HG02852 (cell line): ENCODE measurements at regions not wholly inside any gene's neighbourhood (a gene's known extent, or its start where the extent isn't known, plus 50 kb on each side); places are given as distances from the start of the nearest gene placed in this dataset.

Experiments
- ATAC-seq: cut with Tn5 transposase; IDR thresholded peaks from one replicate; pipeline ENCODE4 v1.9.1; 2021; ENCODE audit warnings: mild to moderate bottlenecking, moderate library complexity; ENCODE audit not compliant: unreplicated experiment

- ATAC-seq = no peak
Observed at GRCh38 chr5:74205767-74206578, 434.6 kb downstream of the ENC1 start.

- ATAC-seq = peak; percentile 59
Observed at GRCh38 chr5:74201334-74202081, 439.0 kb downstream of the ENC1 start.

- no peak for ATAC-seq
Observed at GRCh38 chr5:74200560-74200959, 440.0 kb downstream of the ENC1 start.

DNA sequence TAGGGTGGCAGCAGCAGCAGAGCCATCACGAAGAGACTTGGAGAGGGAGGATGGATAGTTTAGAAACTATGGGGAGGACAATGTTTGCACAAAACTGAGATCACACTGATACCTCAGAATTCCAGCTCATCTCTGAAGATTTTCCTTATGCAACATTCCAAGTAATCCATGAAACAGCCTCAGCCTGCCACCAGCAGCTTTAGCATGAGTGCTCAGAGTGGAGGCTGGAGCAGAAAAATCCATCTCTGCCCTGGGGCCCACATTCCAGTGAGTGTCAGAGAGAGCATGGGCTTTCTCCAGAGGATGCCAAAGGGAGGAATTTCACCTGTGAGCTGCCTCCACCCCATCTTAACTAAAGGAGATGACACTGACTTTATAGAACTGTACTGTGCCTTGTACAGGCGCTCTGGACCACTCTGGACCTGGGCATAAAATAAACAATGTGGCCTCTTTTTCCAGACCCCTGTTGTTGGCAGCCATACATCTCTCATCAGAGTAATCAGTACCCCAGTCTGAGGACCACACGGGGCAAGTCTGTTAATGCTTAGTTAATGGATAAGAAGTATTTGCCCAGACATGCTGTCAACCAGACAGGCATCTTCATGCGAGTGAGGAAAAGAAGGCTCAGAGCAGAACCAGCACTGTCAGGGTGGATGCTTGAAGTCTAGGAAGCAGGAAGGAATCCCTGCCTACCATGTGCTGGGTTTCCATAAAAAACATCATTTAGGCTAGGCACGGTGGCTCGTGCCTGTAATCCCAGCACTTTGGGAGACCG, 440.9 kb downstream of the ENC1 start:
- ATAC-seq = no peak

GRCh38 chr5:74199005-74199404, 441.5 kb downstream of the ENC1 start:
- no peak for ATAC-seq

DNA sequence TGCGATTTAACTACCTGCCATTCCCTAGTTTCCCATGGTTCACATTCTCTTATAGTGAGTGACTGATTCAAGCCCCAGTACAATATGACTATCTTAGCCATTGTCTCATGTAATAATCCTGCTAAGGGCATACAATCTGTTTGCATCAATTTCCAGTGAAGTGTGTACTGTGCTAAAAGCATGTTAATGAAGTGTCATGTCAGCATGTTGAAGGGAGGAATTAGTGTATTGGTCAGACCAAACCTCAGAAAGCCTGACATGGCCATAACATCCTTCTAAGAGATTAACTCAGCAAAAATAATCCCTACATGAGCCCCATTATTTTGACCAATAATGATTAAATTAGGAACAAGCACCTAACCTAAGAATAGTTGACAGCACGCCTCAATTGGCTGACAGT, 442.4 kb downstream of the ENC1 start:
- ATAC-seq = no peak

- ATAC-seq = peak; percentile 83
Observed at GRCh38 chr5:74196233-74196632, 444.3 kb downstream of the ENC1 start.

- ATAC-seq = no peak
Observed at GRCh38 chr5:74194196-74194595, 446.3 kb downstream of the ENC1 start.

DNA sequence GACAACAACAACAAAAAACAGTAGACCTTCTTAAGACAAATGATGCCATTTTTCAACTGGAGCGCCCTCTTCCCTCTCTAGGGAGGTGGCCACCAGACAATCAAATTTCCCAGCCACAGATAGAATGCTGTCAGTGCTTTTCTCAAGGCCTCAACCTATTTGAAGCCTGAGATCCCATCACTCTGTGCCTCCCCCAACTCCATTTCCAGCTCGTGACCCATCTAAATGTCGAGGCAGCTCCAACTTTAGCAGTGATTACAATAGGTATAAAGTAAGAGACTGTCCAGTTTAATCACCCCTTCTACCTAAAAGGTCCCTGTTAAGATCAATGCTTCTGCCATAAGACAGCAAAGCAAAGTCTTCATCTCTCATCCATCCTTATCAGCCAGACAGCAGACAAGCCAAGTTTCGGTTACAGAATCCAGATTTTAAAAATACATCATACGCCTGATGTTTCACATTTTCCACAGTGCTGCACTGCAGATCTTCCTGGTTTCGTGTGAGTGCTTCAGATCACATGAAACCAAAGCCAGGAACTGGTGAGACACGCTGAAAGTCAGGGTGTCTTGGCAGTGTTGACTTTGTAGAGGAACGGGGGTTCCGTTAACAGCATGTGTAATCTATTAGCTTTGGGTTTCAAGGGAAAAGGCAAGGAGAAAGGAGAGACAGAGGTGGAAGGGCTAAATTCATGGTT, 447.8 kb downstream of the ENC1 start:
- ATAC-seq = no peak

DNA sequence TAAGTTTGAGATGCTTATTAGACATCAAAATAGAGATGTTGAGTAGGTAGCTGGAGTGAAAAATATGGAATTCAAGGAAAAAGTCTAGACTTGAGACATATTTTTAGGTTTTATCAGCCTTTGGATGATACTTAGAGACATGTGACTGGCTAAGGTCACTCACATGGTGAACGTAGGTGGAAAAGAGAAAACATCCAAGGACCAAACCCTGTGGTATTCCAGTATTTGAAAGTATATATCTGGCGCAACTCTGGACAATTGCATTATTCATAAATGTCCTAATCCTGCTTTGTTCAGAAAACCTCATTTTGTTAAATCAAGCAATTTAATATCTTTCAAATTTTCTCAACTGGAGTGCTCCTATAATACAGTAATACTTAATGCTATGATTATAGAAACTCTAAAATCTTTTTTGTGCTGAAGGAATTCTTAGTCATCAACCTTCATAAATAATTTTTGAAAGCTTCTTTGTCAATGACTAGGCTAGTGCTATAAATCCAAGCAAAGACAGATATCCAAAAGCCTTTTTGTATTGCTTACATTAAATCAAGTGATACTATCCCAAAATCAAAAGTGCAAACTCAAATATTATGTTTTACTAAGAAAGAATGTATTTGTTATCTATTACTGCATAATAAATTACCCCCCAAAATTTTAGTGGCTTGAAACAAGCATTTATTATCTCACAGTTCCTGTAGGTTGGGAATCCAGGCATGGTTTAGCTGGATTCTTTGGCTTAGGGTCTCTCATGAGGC, 452.0 kb downstream of the ENC1 start:
- no peak for ATAC-seq

GRCh38 chr5:74187757-74188156, 452.8 kb downstream of the ENC1 start:
- ATAC-seq = no peak

- ATAC-seq = no peak
Observed at GRCh38 chr5:74186356-74187315, 453.9 kb downstream of the ENC1 start.

DNA sequence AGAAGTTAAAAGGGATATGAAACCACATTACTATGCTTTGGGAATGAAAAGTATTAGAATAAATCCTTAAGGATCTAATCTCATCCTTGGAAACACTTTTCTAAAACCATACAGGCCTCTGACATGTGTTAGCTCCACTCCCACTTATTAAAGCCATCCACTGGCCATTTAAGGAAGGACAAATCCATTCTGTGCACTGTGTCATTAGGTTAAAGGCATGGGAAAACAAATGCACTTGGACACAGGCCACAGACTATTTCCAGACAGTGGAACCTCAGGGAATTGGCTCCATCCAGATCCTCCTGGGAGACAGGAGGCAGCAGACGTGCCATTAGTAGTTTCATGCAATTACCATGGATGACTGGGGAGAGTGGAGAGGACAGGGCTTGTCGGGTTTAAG, 454.9 kb downstream of the ENC1 start:
- ATAC-seq = no peak

GRCh38 chr5:74184649-74185048, 455.9 kb downstream of the ENC1 start:
- no peak for ATAC-seq

GRCh38 chr5:74183041-74183440, 457.5 kb downstream of the ENC1 start:
- ATAC-seq = no peak

DNA sequence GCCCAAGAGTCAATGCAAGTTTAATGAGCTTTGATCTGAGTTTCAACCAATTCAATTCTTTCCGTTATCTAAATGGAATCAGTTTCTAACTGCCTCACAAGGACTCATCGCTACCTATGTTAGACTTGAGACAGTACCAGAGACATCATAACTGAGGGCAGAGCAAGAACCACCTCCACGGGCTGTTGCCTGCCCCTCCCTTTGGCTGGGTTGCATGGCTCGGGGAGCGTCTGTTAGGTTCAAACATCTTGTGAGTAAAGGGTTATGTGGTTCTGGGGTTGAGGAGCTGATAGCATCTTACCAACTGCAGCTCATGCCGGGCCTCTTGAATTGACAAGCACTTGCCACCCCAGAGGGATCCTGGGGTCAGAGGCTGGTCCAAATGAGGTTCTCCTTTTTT, 457.9 kb downstream of the ENC1 start:
- ATAC-seq = no peak

- no peak for ATAC-seq
Observed at GRCh38 chr5:74179701-74180100, 460.8 kb downstream of the ENC1 start.

- no peak for ATAC-seq
Observed at GRCh38 chr5:74179179-74179578, 461.3 kb downstream of the ENC1 start.

DNA sequence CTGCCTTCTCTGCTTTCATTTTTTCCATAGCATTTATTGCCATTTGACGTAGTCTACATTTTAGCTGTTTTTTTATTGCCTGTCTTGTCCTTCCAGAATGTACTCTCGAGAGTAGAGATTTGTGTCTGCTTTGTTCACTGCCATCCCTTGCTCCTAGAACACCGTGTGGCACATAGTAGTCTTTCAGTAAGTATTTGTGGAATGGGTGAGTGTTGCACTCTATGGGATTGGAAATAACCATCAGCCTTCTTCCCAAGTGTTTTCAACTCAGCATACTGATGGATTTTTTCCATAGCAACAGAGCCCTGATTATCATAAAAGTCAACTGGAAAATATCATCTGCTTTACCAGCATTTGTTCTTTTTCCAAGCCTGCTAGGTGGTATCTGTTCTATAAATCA, 462.6 kb downstream of the ENC1 start:
- no peak for ATAC-seq
